ENCODE measurements at regions not wholly inside any gene's neighbourhood (a gene's known extent, or its start where the extent isn't known, plus 50 kb on each side); places are given as distances from the start of the nearest gene placed in this dataset.

- TF ChIP-seq, protein P1, sequence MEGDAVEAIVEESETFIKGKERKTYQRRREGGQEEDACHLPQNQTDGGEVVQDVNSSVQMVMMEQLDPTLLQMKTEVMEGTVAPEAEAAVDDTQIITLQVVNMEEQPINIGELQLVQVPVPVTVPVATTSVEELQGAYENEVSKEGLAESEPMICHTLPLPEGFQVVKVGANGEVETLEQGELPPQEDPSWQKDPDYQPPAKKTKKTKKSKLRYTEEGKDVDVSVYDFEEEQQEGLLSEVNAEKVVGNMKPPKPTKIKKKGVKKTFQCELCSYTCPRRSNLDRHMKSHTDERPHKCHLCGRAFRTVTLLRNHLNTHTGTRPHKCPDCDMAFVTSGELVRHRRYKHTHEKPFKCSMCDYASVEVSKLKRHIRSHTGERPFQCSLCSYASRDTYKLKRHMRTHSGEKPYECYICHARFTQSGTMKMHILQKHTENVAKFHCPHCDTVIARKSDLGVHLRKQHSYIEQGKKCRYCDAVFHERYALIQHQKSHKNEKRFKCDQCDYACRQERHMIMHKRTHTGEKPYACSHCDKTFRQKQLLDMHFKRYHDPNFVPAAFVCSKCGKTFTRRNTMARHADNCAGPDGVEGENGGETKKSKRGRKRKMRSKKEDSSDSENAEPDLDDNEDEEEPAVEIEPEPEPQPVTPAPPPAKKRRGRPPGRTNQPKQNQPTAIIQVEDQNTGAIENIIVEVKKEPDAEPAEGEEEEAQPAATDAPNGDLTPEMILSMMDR (IDR thresholded peaks at IDR 0.05) = no peak
- TF ChIP-seq POLR2A (IDR thresholded peaks at IDR 0.05) = no peak
Measured at GRCh38 chr9:135307300-135307699, 172.3 kb upstream of the PPP1R26 start.
